ENCODE measurements at regions not wholly inside any gene's neighbourhood (a gene's known extent, or its start where the extent isn't known, plus 50 kb on each side); places are given as distances from the start of the nearest gene placed in this dataset.

DNA sequence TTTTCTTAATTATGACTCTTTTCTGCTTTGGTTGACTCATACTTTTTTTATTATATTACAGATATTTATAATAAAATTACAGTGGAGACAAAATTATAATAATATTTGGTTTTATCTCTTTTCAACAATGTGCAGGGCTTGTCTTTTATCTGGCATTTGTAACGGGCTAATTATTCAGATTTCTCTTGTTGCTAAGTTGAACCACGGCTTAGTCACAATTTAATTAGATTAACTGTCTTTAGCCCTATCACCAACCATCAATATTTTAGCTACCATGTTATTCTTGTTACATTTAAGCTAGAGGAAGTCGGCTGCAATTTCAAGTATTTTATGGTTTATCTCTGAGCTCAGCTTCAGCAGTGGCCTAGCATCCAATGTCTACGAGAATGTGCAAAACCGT, 798.9 kb upstream of the CA10 start:
- TF ChIP-seq, protein P1, sequence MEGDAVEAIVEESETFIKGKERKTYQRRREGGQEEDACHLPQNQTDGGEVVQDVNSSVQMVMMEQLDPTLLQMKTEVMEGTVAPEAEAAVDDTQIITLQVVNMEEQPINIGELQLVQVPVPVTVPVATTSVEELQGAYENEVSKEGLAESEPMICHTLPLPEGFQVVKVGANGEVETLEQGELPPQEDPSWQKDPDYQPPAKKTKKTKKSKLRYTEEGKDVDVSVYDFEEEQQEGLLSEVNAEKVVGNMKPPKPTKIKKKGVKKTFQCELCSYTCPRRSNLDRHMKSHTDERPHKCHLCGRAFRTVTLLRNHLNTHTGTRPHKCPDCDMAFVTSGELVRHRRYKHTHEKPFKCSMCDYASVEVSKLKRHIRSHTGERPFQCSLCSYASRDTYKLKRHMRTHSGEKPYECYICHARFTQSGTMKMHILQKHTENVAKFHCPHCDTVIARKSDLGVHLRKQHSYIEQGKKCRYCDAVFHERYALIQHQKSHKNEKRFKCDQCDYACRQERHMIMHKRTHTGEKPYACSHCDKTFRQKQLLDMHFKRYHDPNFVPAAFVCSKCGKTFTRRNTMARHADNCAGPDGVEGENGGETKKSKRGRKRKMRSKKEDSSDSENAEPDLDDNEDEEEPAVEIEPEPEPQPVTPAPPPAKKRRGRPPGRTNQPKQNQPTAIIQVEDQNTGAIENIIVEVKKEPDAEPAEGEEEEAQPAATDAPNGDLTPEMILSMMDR (IDR thresholded peaks at IDR 0.05) = no peak
- no peak for TF ChIP-seq POLR2A (IDR thresholded peaks at IDR 0.05)

Measured in thyroid gland (tissue), 4 donors.